ENCODE measurements at regions not wholly inside any gene's neighbourhood (a gene's known extent, or its start where the extent isn't known, plus 50 kb on each side); places are given as distances from the start of the nearest gene placed in this dataset.

DNA sequence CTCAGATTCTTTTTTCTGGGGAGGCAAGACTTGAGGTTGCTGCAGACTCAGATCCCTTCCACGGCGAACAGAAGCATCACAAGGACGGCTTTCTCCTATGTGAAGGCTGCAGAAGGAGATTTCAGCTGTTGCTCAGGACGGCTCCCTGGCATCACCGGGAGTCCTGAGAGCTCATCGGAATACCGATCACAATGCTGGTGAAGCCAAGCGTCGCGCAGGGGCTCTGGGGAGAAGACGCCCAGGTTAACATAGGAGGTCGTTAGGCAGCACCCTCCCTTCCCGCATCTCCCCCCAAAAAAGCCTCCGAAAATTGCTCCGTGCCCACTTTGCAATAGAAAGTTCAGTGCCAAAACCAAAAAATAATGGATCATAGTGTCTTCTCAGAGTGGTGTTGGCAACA lies 127.2 kb upstream of the TMEM132D start:
- Histone ChIP-seq H3K9me3 (ENCODE audit: control insufficient read depth, insufficient read depth, low read length) (peaks cover 51% of the 10 kb centered on the region), H3K27ac (ENCODE audit: low read depth, low read length) (no peak overlapping the region), H3K4me3 (ENCODE audit: low read depth, low read length) (no peak overlapping the region), H3K27me3 (ENCODE audit: control insufficient read depth, insufficient read depth, low read length) (no peaks in the 10 kb centered on the region)
- DNase-seq (ENCODE audit: low read depth, low spot score), result no peak
- TF ChIP-seq, protein P1, sequence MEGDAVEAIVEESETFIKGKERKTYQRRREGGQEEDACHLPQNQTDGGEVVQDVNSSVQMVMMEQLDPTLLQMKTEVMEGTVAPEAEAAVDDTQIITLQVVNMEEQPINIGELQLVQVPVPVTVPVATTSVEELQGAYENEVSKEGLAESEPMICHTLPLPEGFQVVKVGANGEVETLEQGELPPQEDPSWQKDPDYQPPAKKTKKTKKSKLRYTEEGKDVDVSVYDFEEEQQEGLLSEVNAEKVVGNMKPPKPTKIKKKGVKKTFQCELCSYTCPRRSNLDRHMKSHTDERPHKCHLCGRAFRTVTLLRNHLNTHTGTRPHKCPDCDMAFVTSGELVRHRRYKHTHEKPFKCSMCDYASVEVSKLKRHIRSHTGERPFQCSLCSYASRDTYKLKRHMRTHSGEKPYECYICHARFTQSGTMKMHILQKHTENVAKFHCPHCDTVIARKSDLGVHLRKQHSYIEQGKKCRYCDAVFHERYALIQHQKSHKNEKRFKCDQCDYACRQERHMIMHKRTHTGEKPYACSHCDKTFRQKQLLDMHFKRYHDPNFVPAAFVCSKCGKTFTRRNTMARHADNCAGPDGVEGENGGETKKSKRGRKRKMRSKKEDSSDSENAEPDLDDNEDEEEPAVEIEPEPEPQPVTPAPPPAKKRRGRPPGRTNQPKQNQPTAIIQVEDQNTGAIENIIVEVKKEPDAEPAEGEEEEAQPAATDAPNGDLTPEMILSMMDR (IDR thresholded peaks at IDR 0.05; ENCODE audit: low read depth, low read length), result no peak
- ChIA-PET POLR2A (no interaction called here), CTCF (no interaction called here)

DNA sequence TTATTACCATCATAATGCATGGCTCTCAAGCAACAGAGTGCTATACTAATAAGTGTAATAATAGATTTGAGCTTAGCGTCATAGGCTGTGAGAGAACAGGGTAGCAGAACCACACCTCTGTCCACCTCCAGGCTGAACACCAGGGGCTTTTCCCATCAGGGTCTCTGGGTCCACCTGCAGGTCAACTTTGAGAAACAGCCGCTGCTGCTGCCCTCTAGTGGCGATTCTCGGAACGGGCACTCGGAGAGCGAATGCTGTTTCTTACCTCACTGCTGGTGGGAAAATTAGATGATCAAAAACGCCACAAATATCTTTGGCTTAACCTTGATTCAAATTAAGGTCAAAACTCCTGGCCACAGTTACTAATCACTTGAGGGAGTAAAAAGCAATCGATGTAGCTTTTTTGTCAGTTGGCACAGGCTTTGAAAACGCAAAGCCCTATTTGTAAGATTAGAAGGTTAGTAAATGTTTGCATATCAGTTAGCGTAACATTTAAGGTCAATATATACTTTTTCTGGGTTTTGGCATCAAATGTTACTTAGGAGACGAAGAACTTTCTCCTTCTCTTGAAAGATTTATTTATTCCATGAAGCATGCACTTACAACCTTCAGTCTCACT lies 127.9 kb upstream of the TMEM132D start:
- Histone ChIP-seq H3K27me3 (ENCODE audit: control insufficient read depth, insufficient read depth, low read length) (no peaks in the 10 kb centered on the region), H3K27ac (ENCODE audit: low read depth, low read length) (no peak overlapping the region), H3K4me3 (ENCODE audit: low read depth, low read length) (no peak overlapping the region), H3K9me3 (ENCODE audit: control insufficient read depth, insufficient read depth, low read length) (peaks cover 47% of the 10 kb centered on the region)
- no peak for DNase-seq (ENCODE audit: low read depth, low spot score)
- TF ChIP-seq, protein P1 (IDR thresholded peaks at IDR 0.05; ENCODE audit: low read depth, low read length), result peak; percentile 45
- CTCF ChIA-PET, result interaction anchor here (0.6 kb wide), 1 partner anchor 193 kb away, joined by 4 read pairs; no protein-coding TSS in a partner anchor
- POLR2A ChIA-PET, result no interaction called here

DNA sequence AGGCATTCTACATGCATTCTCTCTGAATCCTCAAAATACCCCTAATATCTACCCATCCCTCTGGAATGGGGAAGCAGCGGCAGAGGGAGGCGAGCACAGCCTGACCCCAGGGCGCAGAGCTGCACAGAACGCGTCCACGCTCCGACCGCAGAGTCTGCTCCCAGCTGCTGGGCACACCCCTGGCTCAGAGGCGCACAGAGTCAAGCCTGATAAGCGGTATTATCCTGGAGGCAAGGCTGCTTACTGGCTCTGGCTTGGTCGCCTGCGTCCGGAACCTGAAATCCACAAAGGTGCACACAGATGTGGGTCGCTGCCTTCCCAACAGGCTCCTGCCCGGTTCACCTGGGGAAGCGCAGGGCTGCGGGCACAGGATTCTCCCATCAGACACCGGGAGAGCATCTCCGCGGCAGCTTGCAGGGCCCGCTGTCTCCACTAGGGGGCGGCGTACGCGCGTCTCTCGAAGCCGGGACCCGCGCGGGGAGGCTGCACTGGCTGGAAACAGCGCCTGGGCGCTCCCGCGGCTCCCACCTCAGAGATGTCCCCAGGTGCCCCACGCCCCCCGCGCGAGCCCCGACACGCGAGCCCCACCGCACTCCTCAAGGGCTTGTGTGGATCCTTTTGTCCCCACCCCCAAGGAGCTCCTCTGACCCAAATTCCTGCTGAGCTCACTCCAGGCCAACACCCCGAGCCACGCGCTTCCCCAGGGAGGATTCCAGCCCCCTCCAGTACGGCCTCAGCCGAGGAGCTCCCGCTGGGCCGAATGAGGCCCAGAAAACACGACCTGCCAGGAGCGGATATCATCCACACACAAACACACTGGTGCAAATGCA lies 120.1 kb upstream of the FZD10 start:
- TF ChIP-seq, protein P1 (IDR thresholded peaks at IDR 0.05; ENCODE audit: low read depth, low read length), result no peak
- Histone ChIP-seq H3K27ac (ENCODE audit: low read depth, low read length) (no peak overlapping the region), H3K27me3 (ENCODE audit: control insufficient read depth, insufficient read depth, low read length) (no peaks in the 10 kb centered on the region), H3K9me3 (ENCODE audit: control insufficient read depth, insufficient read depth, low read length) (peaks cover 58% of the 10 kb centered on the region), H3K4me3 (ENCODE audit: low read depth, low read length) (no peak overlapping the region)
- ChIA-PET POLR2A (no interaction called here), CTCF (no interaction called here)
- no peak for DNase-seq (ENCODE audit: low read depth, low spot score)

DNA sequence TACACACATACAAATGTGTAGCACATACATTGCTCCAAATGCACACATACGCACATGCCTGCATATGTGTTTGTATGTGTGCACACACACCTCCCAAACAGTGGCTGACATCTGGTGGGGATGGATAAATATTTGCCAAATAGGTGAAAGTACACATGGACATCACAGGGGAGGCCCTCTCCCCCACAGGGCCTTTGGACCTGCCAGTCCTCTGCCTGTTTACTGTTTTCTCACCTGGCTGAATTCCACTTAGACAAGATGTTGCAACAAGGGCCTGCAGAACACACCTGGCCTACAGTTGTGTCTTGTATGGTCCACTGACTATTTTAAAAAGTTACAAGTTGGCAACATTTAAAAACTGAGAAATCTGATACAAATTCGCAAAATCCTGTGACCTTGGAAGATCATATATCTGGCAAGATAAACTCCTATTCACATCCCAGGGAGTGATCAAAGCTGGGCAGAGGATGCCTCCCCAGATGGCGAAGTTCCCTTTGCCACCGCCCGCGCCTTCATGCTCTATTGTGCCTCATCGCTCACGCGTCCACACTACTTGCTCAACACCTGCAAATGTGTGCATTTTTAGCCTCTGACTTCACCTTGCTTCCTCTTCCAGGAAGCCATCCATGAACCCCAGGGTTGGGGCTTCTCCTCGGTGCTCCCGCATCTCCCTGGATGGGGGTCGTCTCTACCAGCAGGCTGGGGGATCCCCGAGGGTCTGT lies 118.4 kb upstream of the FZD10 start:
- ChIA-PET CTCF (no interaction called here), POLR2A (no interaction called here)

More for the DNA sequence above, 118.4 kb upstream of the FZD10 start:
- Histone ChIP-seq H3K9me3 (ENCODE audit: control insufficient read depth, insufficient read depth, low read length) (peaks cover 58% of the 10 kb centered on the region), H3K4me3 (ENCODE audit: low read depth, low read length) (no peak overlapping the region), H3K27ac (ENCODE audit: low read depth, low read length) (no peak overlapping the region), H3K27me3 (ENCODE audit: control insufficient read depth, insufficient read depth, low read length) (no peaks in the 10 kb centered on the region)
- no peak for DNase-seq (ENCODE audit: low read depth, low spot score)
- TF ChIP-seq, protein P1 (IDR thresholded peaks at IDR 0.05; ENCODE audit: low read depth, low read length), result no peak

Measured in AG04450 (cell line).